GM06990 (cell line): ENCODE measurements at regions not wholly inside any gene's neighbourhood (a gene's known extent, or its start where the extent isn't known, plus 50 kb on each side); places are given as distances from the start of the nearest gene placed in this dataset.

ENCODE experiments used
- DNase-seq: peaks from one replicate; pipeline ENCODE4 v3.0.0-alpha.2; 2011; ENCODE audit not compliant: insufficient read length; ENCODE audit errors: extremely low read depth
- H3K27me3 ChIP-seq: replicated peaks from 2 replicates; pipeline ENCODE4 v1.6.0; 2011; ENCODE audit warnings: low read length; ENCODE audit not compliant: control insufficient read depth, insufficient read depth
- H3K36me3 ChIP-seq: 2 replicates; pipeline ENCODE4 v1.5.1; 2011; ENCODE audit warnings: low read length; ENCODE audit not compliant: control insufficient read depth, insufficient read depth
- H3K4me3 ChIP-seq: replicated peaks from 2 replicates; pipeline ENCODE4 v1.5.1; 2011; ENCODE audit warnings: low read depth, mild to moderate bottlenecking, control low read depth, low read length
- CTCF ChIP-seq: IDR thresholded peaks from 2 replicates; pipeline ENCODE4 v1.5.1; 2011; ENCODE audit warnings: low read length, control low read depth, mild to moderate bottlenecking, inconsistent platforms; ENCODE audit not compliant: insufficient read depth, poor library complexity, severe bottlenecking

DNA sequence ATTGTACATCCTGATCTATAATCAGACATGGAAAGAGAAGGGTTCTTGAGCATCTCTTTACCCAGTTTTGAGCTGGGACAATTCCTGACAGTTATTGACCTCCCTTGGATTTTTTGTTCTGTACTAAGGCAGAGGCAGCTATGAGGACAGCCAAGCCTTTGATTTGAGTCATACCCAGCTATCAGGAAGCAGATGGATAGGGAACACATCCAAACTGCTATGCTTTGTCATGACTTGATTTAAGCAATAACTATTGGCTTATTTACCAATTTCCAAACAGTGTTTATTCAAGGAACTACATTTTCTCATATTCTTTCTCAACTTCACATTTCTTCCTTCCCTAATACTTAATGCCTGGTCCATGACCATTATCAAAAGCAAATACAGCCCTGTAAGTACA, 396.4 kb upstream of the STEAP1 start:
- Histone ChIP-seq H3K36me3 (no peaks in the 10 kb centered on the region), H3K27me3 (no peaks in the 10 kb centered on the region), H3K4me3 (no peak overlapping the region)
- no peak for DNase-seq
- TF ChIP-seq CTCF = no peak

DNA sequence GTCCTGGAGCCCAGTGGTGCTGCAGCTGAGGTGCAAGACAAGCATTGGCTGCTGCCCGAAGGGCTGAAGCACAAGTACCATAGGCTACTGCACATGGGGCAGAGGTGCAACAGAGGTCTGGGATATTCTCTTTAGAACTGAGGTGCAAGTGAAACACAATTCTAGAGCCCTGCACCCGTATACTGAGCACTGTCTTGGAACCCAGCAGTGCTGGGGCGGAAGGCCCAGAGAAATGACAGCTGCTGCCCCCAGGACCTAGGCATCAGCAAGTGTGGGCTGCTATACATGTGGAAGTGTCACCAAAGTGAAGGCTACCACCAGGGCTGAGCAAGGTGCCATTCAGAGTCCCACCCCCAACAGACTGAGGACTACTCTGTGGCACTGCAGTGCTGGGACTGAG, 393.6 kb upstream of the STEAP1 start:
- Histone ChIP-seq H3K4me3 (no peak overlapping the region), H3K36me3 (no peaks in the 10 kb centered on the region), H3K27me3 (no peaks in the 10 kb centered on the region)
- no peak for TF ChIP-seq CTCF
- no peak for DNase-seq

GRCh38 chr7:89761173-89761572, 393.1 kb upstream of the STEAP1 start:
- Histone ChIP-seq H3K36me3 (no peaks in the 10 kb centered on the region), H3K4me3 (no peak overlapping the region), H3K27me3 (no peaks in the 10 kb centered on the region)
- DNase-seq = no peak
- TF ChIP-seq CTCF = no peak

- no peak overlapping the region for H3K4me3 ChIP-seq
- no peak for TF ChIP-seq CTCF
- H3K27me3 ChIP-seq = no peaks in the 10 kb centered on the region
- DNase-seq = no peak
- H3K36me3 ChIP-seq = no peaks in the 10 kb centered on the region
Measured at GRCh38 chr7:89770161-89770560, 384.1 kb upstream of the STEAP1 start.

DNA sequence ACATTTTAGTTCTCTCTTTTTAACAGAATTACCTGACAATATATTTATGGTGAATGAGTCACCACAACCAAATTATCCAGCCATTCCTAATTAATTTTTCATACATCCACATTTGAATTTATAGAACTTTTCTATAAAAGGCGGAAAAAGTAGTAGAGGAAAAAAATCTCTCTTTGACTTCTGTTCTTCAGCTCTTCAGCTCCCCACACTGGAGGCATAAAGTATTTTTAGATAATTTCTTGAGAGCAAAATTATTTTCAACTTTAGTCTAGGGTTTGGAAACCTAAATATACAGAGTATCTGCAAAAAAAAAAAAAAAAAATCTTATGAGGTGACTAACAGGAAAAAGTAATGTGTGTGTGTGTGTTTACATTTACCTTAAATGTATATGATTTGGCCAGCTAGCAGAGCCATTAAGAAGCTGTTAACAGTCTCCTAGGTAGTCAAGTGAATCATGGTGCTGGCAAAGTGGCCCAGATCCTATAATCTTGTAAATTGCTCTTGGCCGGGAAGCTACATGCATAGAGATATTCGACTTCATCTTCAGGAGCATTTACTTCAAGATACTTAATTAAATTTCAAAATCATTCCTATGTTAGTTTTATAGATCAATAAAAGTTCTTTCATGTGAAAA, 383.1 kb upstream of the STEAP1 start:
- peak; percentile 12 for TF ChIP-seq CTCF
- no peaks in the 10 kb centered on the region for H3K36me3 ChIP-seq
- no peaks in the 10 kb centered on the region for H3K27me3 ChIP-seq
- no peak overlapping the region for H3K4me3 ChIP-seq
- DNase-seq = no peak

GRCh38 chr7:89772276-89772675, 382.0 kb upstream of the STEAP1 start:
- no peak for DNase-seq
- H3K4me3 ChIP-seq = no peak overlapping the region
- no peak for TF ChIP-seq CTCF
- H3K36me3 ChIP-seq = no peaks in the 10 kb centered on the region
- H3K27me3 ChIP-seq = no peaks in the 10 kb centered on the region
